GM18505 (cell line): ENCODE measurements at regions not wholly inside any gene's neighbourhood (a gene's known extent, or its start where the extent isn't known, plus 50 kb on each side); places are given as distances from the start of the nearest gene placed in this dataset.
"Not testable (repeated sequence)": the region's sequence is repeated elsewhere in the genome, so short reads cannot be mapped to it uniquely, and the experiment has no call there.

Experiments
- ATAC-seq: cut with Tn5 transposase; IDR thresholded peaks from one replicate; pipeline ENCODE4 v1.9.1; 2021; ENCODE audit not compliant: unreplicated experiment
- POLR2A ChIP-seq: IDR thresholded peaks from 4 replicates; pipeline ENCODE4 v1.6.1; 2011; ENCODE audit warnings: borderline replicate concordance; ENCODE audit not compliant: insufficient read depth, insufficient read length; ENCODE audit errors: extremely low read depth

GRCh38 chr5:83839788-83840187 lies 119.1 kb upstream of the HAPLN1 start:
- no peak for TF ChIP-seq POLR2A
- no peak for ATAC-seq

DNA sequence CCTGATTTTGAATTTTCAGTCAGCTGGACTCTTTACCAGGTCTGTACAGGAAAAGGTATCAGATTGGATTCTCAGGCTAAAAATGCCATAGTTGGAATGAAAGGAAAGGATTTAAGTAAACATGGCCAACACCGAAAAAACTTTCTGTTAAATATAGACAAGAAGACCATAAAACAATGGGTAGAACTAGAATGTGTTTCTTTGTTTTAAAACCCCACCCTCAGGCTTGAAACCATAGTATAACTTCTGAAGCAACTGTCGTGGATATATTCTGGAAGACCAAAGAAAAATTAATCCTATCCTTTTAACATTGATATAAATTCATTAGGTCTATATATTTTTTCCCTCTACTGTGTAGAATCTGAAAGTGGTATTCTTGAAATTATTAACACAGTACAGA lies 118.6 kb upstream of the HAPLN1 start:
- no peak for ATAC-seq
- TF ChIP-seq POLR2A = no peak

DNA sequence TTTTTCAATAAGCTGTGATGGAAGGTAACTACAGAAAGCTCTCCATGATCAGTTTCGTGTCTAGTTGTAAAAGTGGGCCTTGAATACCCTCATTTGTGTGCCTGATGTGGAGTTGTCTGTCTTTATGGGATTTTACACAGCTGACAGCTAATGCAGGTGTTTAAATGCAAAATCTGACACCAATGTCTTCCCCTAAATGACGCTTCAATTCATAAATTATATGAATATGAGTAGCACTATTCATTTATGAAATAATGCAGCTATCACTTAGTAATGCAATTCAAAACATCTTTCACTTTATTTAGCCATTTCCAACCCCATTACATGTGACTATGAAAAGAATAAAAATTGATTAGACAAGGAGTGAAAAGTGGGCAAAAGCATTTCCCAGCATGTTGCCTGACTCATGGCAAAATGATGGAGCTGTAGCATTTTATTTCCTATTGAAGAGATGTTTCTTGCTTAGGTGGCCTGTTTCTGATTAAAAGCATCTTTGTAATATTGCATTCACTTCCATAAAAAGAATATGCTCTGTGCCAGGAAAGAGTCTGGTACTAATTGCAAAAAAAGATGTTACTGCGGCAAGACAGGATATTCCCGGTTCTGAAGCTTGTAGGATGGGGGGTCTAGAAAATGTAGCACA lies 116.7 kb upstream of the HAPLN1 start:
- TF ChIP-seq POLR2A = no peak
- ATAC-seq = no peak

GRCh38 chr5:83834306-83834705 lies 113.7 kb upstream of the HAPLN1 start:
- no peak for TF ChIP-seq POLR2A
- ATAC-seq = no peak

- no peak for TF ChIP-seq POLR2A
- ATAC-seq = no peak
Observed at GRCh38 chr5:83831834-83832233, 111.2 kb upstream of the HAPLN1 start.

- ATAC-seq = no peak
- no peak for TF ChIP-seq POLR2A
Observed at GRCh38 chr5:83827111-83827557, 106.5 kb upstream of the HAPLN1 start.

- TF ChIP-seq POLR2A = no peak
- ATAC-seq = no peak
Observed at GRCh38 chr5:83817591-83817990, 96.9 kb upstream of the HAPLN1 start.

- no peak for ATAC-seq
- no peak for TF ChIP-seq POLR2A
Observed at GRCh38 chr5:83815661-83816060, 95.0 kb upstream of the HAPLN1 start.

GRCh38 chr5:83810511-83810910 lies 89.9 kb upstream of the HAPLN1 start:
- no peak for TF ChIP-seq POLR2A
- ATAC-seq = no peak

DNA sequence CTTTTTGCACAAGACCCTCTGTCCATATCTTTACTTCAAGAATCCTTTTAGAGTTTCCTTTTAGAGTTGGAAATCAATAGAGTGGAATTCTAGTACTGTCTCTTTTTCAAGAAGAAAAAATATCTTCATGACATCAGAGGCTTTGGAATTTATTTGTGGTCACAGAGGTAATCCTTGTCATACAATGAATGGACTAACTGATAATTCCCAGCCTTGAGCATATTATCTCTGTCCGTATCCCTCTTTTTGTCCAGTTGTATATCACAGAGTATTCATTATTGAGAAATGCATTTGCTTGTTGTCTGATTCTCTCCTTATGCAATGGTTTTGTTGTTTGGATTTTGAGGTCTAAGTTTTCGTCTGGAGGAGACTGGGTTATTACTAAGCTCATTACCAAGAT lies 82.0 kb upstream of the HAPLN1 start:
- ATAC-seq = no peak
- TF ChIP-seq POLR2A = no peak

DNA sequence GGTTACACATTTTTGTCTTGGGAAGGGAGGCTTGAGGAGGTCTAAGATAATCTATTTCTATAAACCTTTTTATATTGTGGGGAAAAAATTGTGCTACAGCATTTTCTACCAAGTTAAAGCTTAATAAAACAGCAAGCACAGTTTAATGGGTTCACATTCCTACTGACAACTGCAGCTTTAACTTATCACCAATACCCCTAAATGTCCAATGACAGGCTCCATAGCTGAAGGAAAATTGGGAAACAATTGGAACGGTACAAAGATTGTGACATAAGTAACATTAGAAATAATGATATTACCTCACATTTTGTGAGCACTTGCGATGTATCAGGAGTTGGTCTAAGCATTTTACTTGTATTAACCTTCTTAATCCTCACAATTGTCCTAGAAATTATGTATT lies 79.5 kb upstream of the HAPLN1 start:
- TF ChIP-seq POLR2A = no peak
- ATAC-seq = no peak

DNA sequence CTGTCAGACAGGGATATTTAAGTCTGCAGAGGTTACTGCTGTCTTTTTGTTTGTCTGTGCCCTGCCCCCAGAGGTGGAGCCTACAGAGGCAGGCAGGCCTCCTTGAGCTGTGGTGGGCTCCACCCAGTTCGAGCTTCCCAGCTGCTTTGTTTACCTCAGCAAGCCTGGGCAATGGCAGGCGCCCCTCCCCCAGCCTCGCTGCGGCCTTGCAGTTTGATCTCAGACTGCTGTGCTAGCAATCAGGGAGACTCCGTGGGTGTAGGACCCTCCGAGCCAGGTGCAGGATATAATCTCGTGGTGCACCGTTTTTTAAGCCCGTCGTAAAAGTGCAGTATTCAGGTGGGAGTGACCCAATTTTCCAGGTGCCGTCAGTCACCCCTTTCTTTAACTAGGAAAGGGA lies 78.4 kb upstream of the HAPLN1 start:
- not testable (repeated sequence) for ATAC-seq

DNA sequence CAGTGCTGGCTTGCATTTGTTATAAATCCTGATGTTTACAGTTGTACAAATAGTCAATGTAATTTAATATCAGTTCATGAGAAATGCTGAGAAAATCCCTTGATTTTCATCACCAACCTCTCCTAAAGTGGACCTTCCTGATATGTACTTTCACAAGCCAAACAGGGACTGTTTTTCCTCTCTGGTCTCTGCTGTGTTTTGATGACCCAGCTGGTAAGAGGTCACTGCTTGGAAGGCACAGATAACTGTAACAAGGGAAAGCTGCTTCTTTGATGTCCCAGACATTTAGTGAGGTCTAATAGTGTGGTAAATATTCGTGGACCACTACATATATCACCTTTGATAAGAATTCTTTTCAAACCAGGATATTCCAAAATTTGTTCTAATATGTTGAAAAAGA lies 68.7 kb upstream of the HAPLN1 start:
- no peak for TF ChIP-seq POLR2A
- ATAC-seq = no peak

DNA sequence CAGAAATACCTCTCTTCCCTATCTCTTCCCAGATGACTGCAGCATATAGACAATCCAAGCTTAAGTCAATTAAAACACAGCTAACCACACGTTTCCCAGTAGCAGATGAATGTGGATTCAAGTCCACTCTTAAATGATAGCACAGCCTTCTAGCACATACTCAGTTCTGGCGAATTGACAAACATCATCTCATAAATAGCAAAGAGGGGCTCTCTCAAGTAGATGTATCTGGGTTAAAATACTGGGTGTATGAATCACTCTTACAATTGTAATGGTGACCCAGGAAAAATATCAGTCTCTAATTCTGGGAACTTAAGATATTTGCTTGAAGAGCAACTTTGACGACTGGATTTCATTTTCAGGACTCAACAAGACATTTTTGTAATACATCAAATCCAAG lies 67.0 kb upstream of the HAPLN1 start:
- no peak for TF ChIP-seq POLR2A
- no peak for ATAC-seq

DNA sequence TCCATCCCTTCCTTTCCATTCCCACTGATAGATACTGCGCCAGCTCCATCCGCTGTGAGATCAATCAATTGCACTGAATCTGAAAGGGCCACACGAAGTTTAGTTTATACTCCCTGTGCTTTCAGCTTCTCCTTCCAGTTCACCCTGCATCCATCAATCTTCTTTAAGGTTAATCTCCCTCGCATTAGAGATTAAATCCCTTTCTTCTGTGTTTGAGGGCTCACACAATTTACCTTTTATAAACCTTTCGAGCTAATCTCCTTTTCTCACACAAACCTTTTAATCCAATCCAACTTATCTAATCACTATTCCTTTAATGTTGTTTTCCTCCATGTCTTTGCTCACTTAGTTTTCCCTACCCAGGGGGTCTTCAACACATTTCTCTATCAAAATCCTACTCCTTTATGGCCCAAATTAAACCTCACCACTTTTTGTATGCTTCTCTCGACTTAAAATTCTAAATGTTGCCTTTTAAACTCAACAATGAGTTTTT lies 64.6 kb upstream of the HAPLN1 start:
- TF ChIP-seq POLR2A = no peak
- no peak for ATAC-seq
